MM.1S (cell line): ENCODE measurements at regions not wholly inside any gene's neighbourhood (a gene's known extent, or its start where the extent isn't known, plus 50 kb on each side); places are given as distances from the start of the nearest gene placed in this dataset.

Experiments
- CTCF ChIP-seq: fragments of 300-600 bp; sonication (generic); IDR thresholded peaks from 2 replicates; pipeline ENCODE4 v1.5.1; 2016; ENCODE audit warnings: antibody characterized with exemption, low read length, mixed read lengths
- EZH2 ChIP-seq: fragments of 300-600 bp; sonication (generic); optimal IDR thresholded peaks from 2 replicates; pipeline ENCODE3; 2017; ENCODE audit warnings: low read depth, mild to moderate bottlenecking, antibody characterized with exemption, low read length, mixed read lengths

GRCh38 chr1:175834597-175834996 lies 91.2 kb upstream of the TNR start:
- TF ChIP-seq CTCF (no peak), EZH2 (no peak)
